MCF 10A (cell line): ENCODE measurements at regions not wholly inside any gene's neighbourhood (a gene's known extent, or its start where the extent isn't known, plus 50 kb on each side); places are given as distances from the start of the nearest gene placed in this dataset.

ENCODE experiments used
- BruUV-seq: library from RNA; stranded (reverse); fragments of 400-500 nt; replicated peaks from 2 replicates; lab custom pipeline; 2021; lab: Mats Ljungman, UMichigan
- CTCF ChIA-PET: fragments of 300-600 bp; sonication (Branson Sonifier 250); formaldehyde crosslinking; extraction: SDS; loops from one replicate; lab custom pipeline; 2021; ENCODE audit warnings: antibody characterized with exemption, inconsistent platforms; lab: Yijun Ruan, JAX
- POLR2A ChIA-PET: fragments of 300-600, 350-650 bp; sonication (Branson Sonifier 250); formaldehyde crosslinking; extraction: SDS; loops from one replicate; lab custom pipeline; 2020; ENCODE audit warnings: antibody characterized with exemption, inconsistent platforms; lab: Yijun Ruan, JAX
- DNase-seq: peaks from one replicate; pipeline ENCODE4 v3.0.0-alpha.2; 2018; ENCODE audit not compliant: unreplicated experiment
- H3K27ac Mint-ChIP-seq: one replicate; pipeline ENCODE4 v1.8.0; 2022; ENCODE audit warnings: mild to moderate bottlenecking, low read depth, mixed read lengths; ENCODE audit not compliant: unreplicated experiment
- H3K27me3 Mint-ChIP-seq: one replicate; pipeline ENCODE4 v1.8.0; 2022; ENCODE audit warnings: mixed read lengths; ENCODE audit not compliant: insufficient read depth, unreplicated experiment
- H3K36me3 Mint-ChIP-seq: one replicate; pipeline ENCODE4 v1.8.0; 2022; ENCODE audit warnings: mild to moderate bottlenecking, moderate library complexity, mixed read lengths; ENCODE audit not compliant: insufficient read depth, unreplicated experiment
- H3K4me1 Mint-ChIP-seq: one replicate; pipeline ENCODE4 v1.8.0; 2022; ENCODE audit warnings: mixed read lengths; ENCODE audit not compliant: insufficient read depth, unreplicated experiment
- H3K4me3 Mint-ChIP-seq: one replicate; pipeline ENCODE4 v1.8.0; 2022; ENCODE audit warnings: mild to moderate bottlenecking, moderate library complexity, mixed read lengths; ENCODE audit not compliant: unreplicated experiment
- H3K9me3 Mint-ChIP-seq: one replicate; pipeline ENCODE4 v1.8.0; 2022; ENCODE audit warnings: mixed read lengths; ENCODE audit not compliant: unreplicated experiment
- intact Hi-C: fragments of 100-400 bp; cut with micrococcal nuclease; formaldehyde crosslinking; loops from 2 replicates; pipeline ENCODE4 v1.14.1; 2022
- TF ChIP-seq, protein P1 (sequence below): fragments of 200-600 bp; IDR thresholded peaks from one replicate; pipeline ENCODE4 v1.8.0; 2022; ENCODE audit warnings: antibody characterized with exemption, mild to moderate bottlenecking; ENCODE audit not compliant: unreplicated experiment

DNA sequence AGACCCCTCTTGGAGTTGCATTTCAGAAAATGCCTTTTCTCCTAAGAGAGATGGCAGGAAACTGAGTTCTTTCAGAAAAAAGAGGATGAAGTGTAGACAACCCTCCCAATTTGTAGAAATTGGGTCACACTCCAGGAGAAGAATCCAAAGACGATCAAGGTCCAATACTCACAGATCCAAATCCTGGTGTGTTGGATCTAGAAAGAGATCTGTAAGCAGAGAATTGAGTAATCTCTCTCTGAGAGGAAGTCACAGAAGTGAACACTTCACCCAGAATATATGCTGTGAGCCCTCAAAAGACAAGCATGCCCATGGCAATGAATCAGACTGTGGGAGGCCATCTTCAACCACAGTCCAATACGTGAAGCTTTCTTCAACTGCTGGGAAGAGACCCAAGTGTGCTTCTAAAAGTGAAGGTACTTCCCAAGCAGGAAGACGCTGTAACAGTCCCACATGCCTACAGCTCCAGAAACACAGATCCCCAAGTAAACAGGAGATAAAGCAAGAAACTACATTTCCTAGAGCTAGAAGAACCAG is 182.7 kb downstream of the SMC2 start:
- POLR2A ChIA-PET: no interaction called here
- Mint-ChIP-seq H3K4me1 (peaks cover 9% of the 10 kb centered on the region), H3K4me3 (no peak overlapping the region), H3K27me3 (no peaks in the 10 kb centered on the region), H3K36me3 (no peaks in the 10 kb centered on the region), H3K9me3 (no peaks in the 10 kb centered on the region), H3K27ac (no peak overlapping the region)
- intact Hi-C loops: no loop called here
- TF ChIP-seq, protein P1, sequence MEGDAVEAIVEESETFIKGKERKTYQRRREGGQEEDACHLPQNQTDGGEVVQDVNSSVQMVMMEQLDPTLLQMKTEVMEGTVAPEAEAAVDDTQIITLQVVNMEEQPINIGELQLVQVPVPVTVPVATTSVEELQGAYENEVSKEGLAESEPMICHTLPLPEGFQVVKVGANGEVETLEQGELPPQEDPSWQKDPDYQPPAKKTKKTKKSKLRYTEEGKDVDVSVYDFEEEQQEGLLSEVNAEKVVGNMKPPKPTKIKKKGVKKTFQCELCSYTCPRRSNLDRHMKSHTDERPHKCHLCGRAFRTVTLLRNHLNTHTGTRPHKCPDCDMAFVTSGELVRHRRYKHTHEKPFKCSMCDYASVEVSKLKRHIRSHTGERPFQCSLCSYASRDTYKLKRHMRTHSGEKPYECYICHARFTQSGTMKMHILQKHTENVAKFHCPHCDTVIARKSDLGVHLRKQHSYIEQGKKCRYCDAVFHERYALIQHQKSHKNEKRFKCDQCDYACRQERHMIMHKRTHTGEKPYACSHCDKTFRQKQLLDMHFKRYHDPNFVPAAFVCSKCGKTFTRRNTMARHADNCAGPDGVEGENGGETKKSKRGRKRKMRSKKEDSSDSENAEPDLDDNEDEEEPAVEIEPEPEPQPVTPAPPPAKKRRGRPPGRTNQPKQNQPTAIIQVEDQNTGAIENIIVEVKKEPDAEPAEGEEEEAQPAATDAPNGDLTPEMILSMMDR: no peak
- DNase-seq: no peak
- CTCF ChIA-PET: no interaction called here
- no TSS peak for BruUV-seq

DNA sequence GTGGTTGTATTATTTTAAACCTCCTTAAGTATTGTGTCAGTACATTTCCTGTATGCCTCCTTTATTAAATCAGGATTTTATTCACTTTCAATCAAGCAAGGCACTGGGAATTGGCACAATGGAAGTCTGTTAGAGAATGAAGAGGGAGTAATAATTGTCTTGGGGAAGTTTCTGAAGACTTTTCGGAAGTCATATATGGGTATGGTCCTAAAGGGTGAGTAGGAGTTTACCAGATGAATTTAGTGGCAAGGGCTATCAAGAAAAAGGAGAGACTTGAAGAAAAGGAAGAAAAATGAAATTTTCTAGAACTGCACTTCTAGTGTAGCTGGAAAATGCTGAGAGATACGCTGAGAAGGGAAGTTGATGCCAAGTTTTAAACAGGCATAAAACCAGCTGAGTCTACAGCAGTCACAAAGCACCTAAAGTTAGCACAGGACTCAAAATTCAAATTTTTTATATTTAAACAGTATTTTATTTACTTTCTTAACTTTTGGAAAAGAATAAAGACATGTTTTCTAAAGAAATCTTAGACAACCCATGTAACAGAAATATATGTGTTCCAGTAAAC is 184.9 kb downstream of the SMC2 start:
- Mint-ChIP-seq H3K27ac (no peak overlapping the region), H3K4me3 (no peak overlapping the region), H3K27me3 (no peaks in the 10 kb centered on the region), H3K9me3 (no peaks in the 10 kb centered on the region), H3K36me3 (no peaks in the 10 kb centered on the region), H3K4me1 (peaks cover 9% of the 10 kb centered on the region)
- TF ChIP-seq, protein P1: no peak
- POLR2A ChIA-PET: no interaction called here
- intact Hi-C loops: no loop called here
- BruUV-seq: no TSS peak
- CTCF ChIA-PET: interaction anchor here (0.6 to 0.7 kb wide), 2 partner anchors 30 to 182 kb away, joined by 3 read pairs; no protein-coding TSS in a partner anchor
- no peak for DNase-seq

DNA sequence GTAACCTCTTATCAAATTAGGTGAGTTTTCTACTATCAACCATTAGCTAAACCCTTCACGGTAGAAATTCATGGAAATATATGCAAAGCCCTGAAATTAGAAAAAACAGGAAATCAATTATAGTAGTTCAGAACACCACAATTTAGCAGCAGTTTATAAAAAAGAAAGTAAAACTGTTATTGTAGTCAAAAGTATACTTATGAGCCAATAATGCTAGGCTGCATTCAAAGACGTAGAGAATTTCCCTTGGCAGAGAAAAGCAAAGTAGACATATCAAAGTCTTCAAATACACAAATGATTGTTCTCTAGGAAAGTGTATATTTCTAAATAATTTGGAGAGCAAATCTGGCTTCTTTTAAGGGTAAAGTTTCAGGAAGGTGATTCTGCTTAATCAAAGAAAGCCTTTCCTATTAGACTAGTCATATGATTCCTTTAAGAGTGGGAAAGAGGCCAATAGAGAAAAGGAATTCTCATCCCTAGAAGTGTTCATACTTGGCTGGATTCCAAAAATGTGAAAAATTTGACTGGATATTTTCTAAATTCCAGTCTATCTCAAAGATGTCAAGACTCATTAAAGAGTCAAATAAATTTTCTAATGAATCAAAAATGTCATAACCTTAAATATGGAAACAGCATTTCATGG is 185.5 kb downstream of the SMC2 start:
- BruUV-seq: no TSS peak
- TF ChIP-seq, protein P1: no peak
- POLR2A ChIA-PET: interaction anchor here (1.0 kb wide), 1 partner anchor 24 kb away, joined by 3 read pairs; no protein-coding TSS in a partner anchor
- H3K27ac Mint-ChIP-seq: no peak overlapping the region
- H3K9me3 Mint-ChIP-seq: no peaks in the 10 kb centered on the region
- CTCF ChIA-PET: interaction anchor here (0.9 kb wide), 1 partner anchor 10 kb away, joined by 3 read pairs; no protein-coding TSS in a partner anchor
- no peak overlapping the region for H3K4me3 Mint-ChIP-seq
- peaks cover 9% of the 10 kb centered on the region for H3K4me1 Mint-ChIP-seq
- DNase-seq: peak; percentile 18
- no peaks in the 10 kb centered on the region for H3K36me3 Mint-ChIP-seq
- H3K27me3 Mint-ChIP-seq: no peaks in the 10 kb centered on the region
- intact Hi-C loops: no loop called here

- intact Hi-C loops: no loop called here
Measured at GRCh38 chr9:104280178-104280560, 186.1 kb downstream of the SMC2 start.

More at GRCh38 chr9:104280178-104280560, 186.1 kb downstream of the SMC2 start:
- ChIA-PET POLR2A (interaction anchor here (1.0 kb wide), 2 partner anchors 24 to 186 kb away, joined by 3 read pairs; partner anchors contain the start of gene SMC2), CTCF (interaction anchor here (0.9 kb wide), 1 partner anchor 10 kb away, joined by 3 read pairs; no protein-coding TSS in a partner anchor)
- no TSS peak for BruUV-seq
- Mint-ChIP-seq H3K4me1 (peaks cover 9% of the 10 kb centered on the region), H3K9me3 (no peaks in the 10 kb centered on the region), H3K27ac (no peak overlapping the region), H3K27me3 (no peaks in the 10 kb centered on the region), H3K4me3 (no peak overlapping the region), H3K36me3 (no peaks in the 10 kb centered on the region)
- TF ChIP-seq, protein P1: no peak
- no peak for DNase-seq
